GM13976 (cell line): ENCODE measurements at regions not wholly inside any gene's neighbourhood (a gene's known extent, or its start where the extent isn't known, plus 50 kb on each side); places are given as distances from the start of the nearest gene placed in this dataset.

Source experiments
- DNase-seq: peaks from one replicate; pipeline ENCODE4 v3.0.0; 2012; ENCODE audit warnings: low spot score
- CTCF ChIP-seq: IDR thresholded peaks from 2 replicates; pipeline ENCODE4 v1.5.1; 2012; ENCODE audit warnings: borderline replicate concordance, mild to moderate bottlenecking; ENCODE audit not compliant: insufficient read depth; ENCODE audit errors: extremely low read depth, missing control alignments, control extremely low read depth
- in situ Hi-C: fragments of 300-500 bp; cut with MboI; formaldehyde crosslinking; loops from one replicate; pipeline ENCODE4 v1.12.0; 2022; ENCODE audit warnings: low sequenced_read_pairs, mixed read lengths, inconsistent platforms; ENCODE audit not compliant: unreplicated experiment

GRCh38 chr7:15857026-15857425, 170.5 kb upstream of the MEOX2 start:
- TF ChIP-seq CTCF: no peak
- in situ Hi-C loops: no loop called here
- DNase-seq: no peak

DNA sequence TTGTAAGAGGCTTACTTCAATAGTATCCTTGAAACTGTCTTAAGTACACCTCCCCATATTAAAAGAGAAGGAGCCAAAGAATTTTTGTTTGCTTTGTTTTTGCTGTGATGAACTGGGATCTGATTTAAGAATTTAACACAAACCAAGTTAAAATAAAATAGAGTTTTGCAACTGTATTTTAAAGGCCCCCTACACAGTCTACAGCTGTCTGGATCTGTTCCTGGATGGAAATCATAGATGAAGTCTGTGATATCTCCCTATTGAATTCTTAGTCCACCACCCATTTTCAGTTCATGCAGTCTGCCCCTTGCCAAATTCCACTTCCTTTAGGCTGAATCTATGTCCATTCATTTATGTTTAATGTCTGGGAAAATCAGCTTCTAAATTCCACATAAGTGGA, 169.8 kb upstream of the MEOX2 start:
- TF ChIP-seq CTCF: no peak
- DNase-seq: no peak
- in situ Hi-C loops: no loop called here

GRCh38 chr7:15855525-15856109, 169.1 kb upstream of the MEOX2 start:
- DNase-seq: no peak
- in situ Hi-C loops: no loop called here
- TF ChIP-seq CTCF: no peak

DNA sequence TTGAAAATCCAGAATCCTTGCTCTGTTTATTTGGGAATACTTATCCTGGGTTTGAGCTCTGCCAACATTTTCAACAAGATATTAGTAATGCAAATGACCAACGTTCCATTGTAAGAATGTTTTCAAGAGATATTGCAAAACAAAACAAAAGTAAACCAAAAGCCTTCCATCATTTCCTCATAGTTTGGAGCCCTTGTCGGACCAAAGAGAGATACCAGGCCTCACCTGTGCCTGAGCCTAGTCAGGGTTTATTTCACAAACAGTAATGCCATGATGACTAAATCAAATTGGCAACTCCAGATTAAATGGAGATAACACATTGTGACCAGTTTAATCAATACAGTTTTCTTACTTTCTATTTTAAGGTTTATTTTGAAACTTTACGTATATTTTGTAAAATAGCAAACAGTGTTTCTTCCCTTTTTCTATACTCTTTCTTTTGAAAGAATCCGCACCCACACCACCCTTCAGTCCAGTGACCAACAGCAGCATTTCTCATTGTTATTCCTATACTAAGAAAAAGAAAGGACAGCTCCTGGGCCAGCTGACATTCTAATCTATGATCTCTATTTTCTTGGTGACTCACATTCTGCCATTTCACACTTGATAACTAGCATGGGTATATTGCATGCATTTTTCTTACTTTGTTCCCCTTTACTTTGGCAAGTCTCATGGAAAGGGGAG, 168.5 kb upstream of the MEOX2 start:
- DNase-seq: no peak
- TF ChIP-seq CTCF: no peak
- in situ Hi-C loops: no loop called here

- in situ Hi-C loops: no loop called here
- no peak for DNase-seq
- TF ChIP-seq CTCF: no peak
Measured at GRCh38 chr7:15853832-15854470, 167.5 kb upstream of the MEOX2 start.

DNA sequence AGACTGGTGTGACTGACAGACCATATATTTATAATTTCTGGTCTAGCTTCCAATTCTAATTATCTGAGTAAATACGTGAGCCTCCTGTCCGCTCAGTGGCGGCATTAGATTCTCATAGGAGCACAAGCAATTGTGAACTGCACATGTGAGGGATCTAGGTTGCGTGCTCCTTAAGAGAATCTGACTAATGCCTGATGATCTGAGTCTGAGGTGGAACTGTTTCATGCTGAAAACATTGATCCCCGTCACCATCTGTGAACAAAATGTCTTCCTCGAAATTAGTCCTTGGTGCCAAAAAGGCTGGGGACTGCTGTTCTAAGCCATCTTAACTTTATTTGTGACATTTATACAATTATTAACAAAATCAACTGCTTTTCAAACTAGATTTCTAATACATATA, 164.7 kb upstream of the MEOX2 start:
- TF ChIP-seq CTCF: no peak
- in situ Hi-C loops: no loop called here
- DNase-seq: no peak

DNA sequence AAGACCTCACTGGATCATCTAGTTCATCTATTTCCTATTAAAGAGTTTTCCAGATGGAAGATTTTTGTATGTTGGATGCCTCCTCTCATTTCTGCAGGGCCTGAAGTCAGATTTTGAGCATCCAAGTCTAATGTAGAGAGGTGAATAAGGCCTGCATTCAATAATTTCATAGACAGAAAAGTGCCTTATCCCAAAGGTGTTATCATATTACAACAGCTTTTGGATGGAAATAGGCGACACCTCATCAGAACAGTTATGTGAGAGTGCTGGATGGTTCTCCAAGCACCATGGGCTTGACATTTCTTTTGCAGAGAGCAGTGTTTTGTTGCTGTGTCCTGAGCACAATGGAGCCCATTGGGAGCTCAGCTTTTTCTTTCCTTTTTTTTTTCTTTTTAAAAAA, 162.4 kb upstream of the MEOX2 start:
- in situ Hi-C loops: no loop called here
- no peak for DNase-seq
- TF ChIP-seq CTCF: no peak
